ENCODE measurements at regions not wholly inside any gene's neighbourhood (a gene's known extent, or its start where the extent isn't known, plus 50 kb on each side); places are given as distances from the start of the nearest gene placed in this dataset.
"Not testable (repeated sequence)": the region's sequence is repeated elsewhere in the genome, so short reads cannot be mapped to it uniquely, and the experiment has no call there.

GRCh38 chr3:178189854-178190253 is 346.4 kb upstream of the KCNMB2 start:
- no peak for DNase-seq

- no peak for DNase-seq
Measured at GRCh38 chr3:178193846-178194245, 342.4 kb upstream of the KCNMB2 start.

GRCh38 chr3:178194539-178194938 is 341.7 kb upstream of the KCNMB2 start:
- DNase-seq: no peak

GRCh38 chr3:178195824-178196223 is 340.4 kb upstream of the KCNMB2 start:
- peak in 1 of 3 donors; percentile 43 for DNase-seq

GRCh38 chr3:178198329-178198728 is 337.9 kb upstream of the KCNMB2 start:
- no peak for DNase-seq

- no peak for DNase-seq
Measured at GRCh38 chr3:178200316-178200715, 335.9 kb upstream of the KCNMB2 start.

GRCh38 chr3:178201714-178202113 is 334.5 kb upstream of the KCNMB2 start:
- no peak for DNase-seq

- peak in 1 of 3 donors; percentile 16 for DNase-seq
Measured at GRCh38 chr3:178202194-178202593, 334.0 kb upstream of the KCNMB2 start.

- DNase-seq: peak in 1 of 3 donors; percentile 36
Measured at GRCh38 chr3:178203165-178203564, 333.1 kb upstream of the KCNMB2 start.

- DNase-seq: peak in 1 of 3 donors; percentile 16
Measured at GRCh38 chr3:178203650-178204049, 332.6 kb upstream of the KCNMB2 start.

- DNase-seq: peak in 1 of 3 donors; percentile 55
Measured at GRCh38 chr3:178205740-178206139, 330.5 kb upstream of the KCNMB2 start.

- DNase-seq: no peak
Measured at GRCh38 chr3:178206521-178206920, 329.7 kb upstream of the KCNMB2 start.

- not testable (repeated sequence) for DNase-seq
Measured at GRCh38 chr3:178207161-178207560, 329.1 kb upstream of the KCNMB2 start.

GRCh38 chr3:178207627-178208026 is 328.6 kb upstream of the KCNMB2 start:
- DNase-seq: not testable (repeated sequence)

- not testable (repeated sequence) for DNase-seq
Measured at GRCh38 chr3:178209116-178209515, 327.1 kb upstream of the KCNMB2 start.

- not testable (repeated sequence) for DNase-seq
Measured at GRCh38 chr3:178209618-178210017, 326.6 kb upstream of the KCNMB2 start.

- not testable (repeated sequence) for DNase-seq
Measured at GRCh38 chr3:178211086-178211485, 325.1 kb upstream of the KCNMB2 start.

- no peak for DNase-seq
Measured at GRCh38 chr3:178217479-178217878, 318.8 kb upstream of the KCNMB2 start.

- no peak for DNase-seq
Measured at GRCh38 chr3:178218231-178218630, 318.0 kb upstream of the KCNMB2 start.

GRCh38 chr3:178219661-178220060 is 316.6 kb upstream of the KCNMB2 start:
- not testable (repeated sequence) for DNase-seq

- DNase-seq: no peak
Measured at GRCh38 chr3:178223876-178224275, 312.4 kb upstream of the KCNMB2 start.

- DNase-seq: no peak
Measured at GRCh38 chr3:178226094-178226493, 310.1 kb upstream of the KCNMB2 start.

- no peak for DNase-seq
Measured at GRCh38 chr3:178231645-178232044, 304.6 kb upstream of the KCNMB2 start.

GRCh38 chr3:178233371-178234071 is 302.7 kb upstream of the KCNMB2 start:
- peak; percentile 23 to 48 (median 27) for DNase-seq
